Osteocyte (in vitro differentiated cells): ENCODE measurements at regions not wholly inside any gene's neighbourhood (a gene's known extent, or its start where the extent isn't known, plus 50 kb on each side); places are given as distances from the start of the nearest gene placed in this dataset.

Experiments
- DNase-seq: peaks from one replicate; pipeline ENCODE4 v3.0.0; 2021; ENCODE audit warnings: mixed read lengths; ENCODE audit not compliant: unreplicated experiment; ENCODE audit errors: extremely low spot score
- H3K27ac Mint-ChIP-seq: one replicate; pipeline ENCODE4 v1.8.0; 2021; ENCODE audit warnings: mild to moderate bottlenecking, mixed read lengths; ENCODE audit not compliant: unreplicated experiment
- H3K27me3 Mint-ChIP-seq: one replicate; pipeline ENCODE4 v1.8.0; 2021; ENCODE audit warnings: mixed read lengths; ENCODE audit not compliant: unreplicated experiment
- H3K36me3 Mint-ChIP-seq: one replicate; pipeline ENCODE4 v1.8.0; 2021; ENCODE audit warnings: mixed read lengths; ENCODE audit not compliant: unreplicated experiment
- H3K4me1 Mint-ChIP-seq: one replicate; pipeline ENCODE4 v1.8.0; 2021; ENCODE audit warnings: mixed read lengths; ENCODE audit not compliant: unreplicated experiment
- H3K4me3 Mint-ChIP-seq: one replicate; pipeline ENCODE4 v1.8.0; 2021; ENCODE audit warnings: mild to moderate bottlenecking, moderate library complexity, mixed read lengths; ENCODE audit not compliant: unreplicated experiment
- H3K9me3 Mint-ChIP-seq: one replicate; pipeline ENCODE4 v1.8.0; 2021; ENCODE audit warnings: mixed read lengths; ENCODE audit not compliant: unreplicated experiment
- CTCF ChIP-seq: fragments of 200-600 bp; sonication (generic); IDR thresholded peaks from 2 replicates; pipeline ENCODE4 v1.5.0; 2021; ENCODE audit warnings: antibody characterized with exemption, mild to moderate bottlenecking, moderate library complexity

- H3K36me3 Mint-ChIP-seq = no peaks in the 10 kb centered on the region
- H3K4me1 Mint-ChIP-seq = peaks cover 24% of the 10 kb centered on the region
- no peak overlapping the region for H3K4me3 Mint-ChIP-seq
- H3K27ac Mint-ChIP-seq = no peak overlapping the region
- no peaks in the 10 kb centered on the region for H3K27me3 Mint-ChIP-seq
- H3K9me3 Mint-ChIP-seq = no peaks in the 10 kb centered on the region
- no peak for TF ChIP-seq CTCF
- no peak for DNase-seq
These were observed 94.8 kb upstream of the SGIP1 start for GRCh38 chr1:66439031-66439740.

- Mint-ChIP-seq H3K36me3 (no peaks in the 10 kb centered on the region), H3K4me1 (peaks cover 51% of the 10 kb centered on the region), H3K27me3 (no peaks in the 10 kb centered on the region), H3K4me3 (no peak overlapping the region), H3K27ac (no peak overlapping the region), H3K9me3 (no peaks in the 10 kb centered on the region)
- DNase-seq = no peak
- TF ChIP-seq CTCF = peak; percentile 18
These were observed 90.2 kb upstream of the SGIP1 start for GRCh38 chr1:66443793-66444192.

- Mint-ChIP-seq H3K27ac (peak overlapping the region; percentile 38), H3K4me1 (peaks cover 53% of the 10 kb centered on the region), H3K27me3 (no peaks in the 10 kb centered on the region), H3K9me3 (no peaks in the 10 kb centered on the region), H3K4me3 (no peak overlapping the region), H3K36me3 (no peaks in the 10 kb centered on the region)
- no peak for DNase-seq
- no peak for TF ChIP-seq CTCF
These were observed 89.3 kb upstream of the SGIP1 start for GRCh38 chr1:66444438-66445265.

GRCh38 chr1:66445492-66446181 lies 88.3 kb upstream of the SGIP1 start:
- Mint-ChIP-seq H3K4me3 (no peak overlapping the region), H3K27ac (peak overlapping the region; percentile 38), H3K36me3 (no peaks in the 10 kb centered on the region)

More at GRCh38 chr1:66445492-66446181, 88.3 kb upstream of the SGIP1 start:
- no peak for TF ChIP-seq CTCF
- peaks cover 58% of the 10 kb centered on the region for H3K4me1 Mint-ChIP-seq
- H3K9me3 Mint-ChIP-seq = no peaks in the 10 kb centered on the region
- no peak for DNase-seq
- H3K27me3 Mint-ChIP-seq = no peaks in the 10 kb centered on the region
